Gastroesophageal sphincter (tissue), 4 donors: ENCODE measurements at regions not wholly inside any gene's neighbourhood (a gene's known extent, or its start where the extent isn't known, plus 50 kb on each side); places are given as distances from the start of the nearest gene placed in this dataset.

ENCODE experiments used
- ATAC-seq: fragments of 150-250 bp; one replicate; pipeline ENCODE4 v1.9.1; 2016; ENCODE audit warnings: mild to moderate bottlenecking, moderate library complexity
- H3K27ac ChIP-seq, 4 donors: fragments of 200-600 bp; sonication (generic) in 3 of 4; 1 replicate in 3 of 4; 2 replicates in 1 of 4; pipeline ENCODE4 v1.5.1; 2016 to 2019
- H3K27me3 ChIP-seq: fragments of 200-600 bp; sonication (generic); one replicate; pipeline ENCODE4 v1.5.1; 2019
- H3K36me3 ChIP-seq, 2 donors: fragments of 200-600 bp; sonication (generic); one replicate each; pipeline ENCODE4 v1.5.1; 2019; ENCODE audit warnings: control low read depth in 1 of 2
- H3K4me1 ChIP-seq, 3 donors: fragments of 200-600 bp; sonication (generic); 1 replicate in 2 of 3; 2 replicates in 1 of 3; pipeline ENCODE4 v1.5.1; 2016 to 2019; ENCODE audit warnings: control low read depth in 2 of 3
- H3K4me3 ChIP-seq, 2 donors: fragments of 200-600 bp; sonication (generic); one replicate each; pipeline ENCODE4 v1.5.1; 2019; ENCODE audit warnings: mild to moderate bottlenecking in 1 of 2, moderate library complexity in 1 of 2
- H3K9me3 ChIP-seq, 3 donors: fragments of 200-600 bp; sonication (generic); one replicate each; pipeline ENCODE4 v1.5.1; 2017 to 2019; ENCODE audit warnings: control low read depth in 2 of 3
- EP300 ChIP-seq: sonication (generic); formaldehyde crosslinking; IDR thresholded peaks from one replicate; pipeline ENCODE4 v1.6.1; 2017; ENCODE audit warnings: antibody characterized with exemption, mild to moderate bottlenecking
- POLR2A ChIP-seq, 2 donors: fragments of 450-650 bp; IDR thresholded peaks; one replicate each; pipeline ENCODE4 v1.6.1; 2017; ENCODE audit warnings: antibody characterized with exemption in 2 of 2, mild to moderate bottlenecking in 2 of 2, moderate library complexity in 1 of 2
- POLR2AphosphoS5 ChIP-seq: sonication (generic); formaldehyde crosslinking; IDR thresholded peaks from one replicate; pipeline ENCODE4 v1.6.1; 2017; ENCODE audit warnings: antibody characterized with exemption
- WGBS, 2 donors: methylation state at CpG; one replicate each; pipeline ENCODE4 v1.1.5; 2018; ENCODE audit warnings: low coverage in 1 of 2; 5-methylcytosine and 5-hydroxymethylcytosine counted together
- TF ChIP-seq, protein P1 (sequence below), 4 experiments: fragments of 200-600 bp in 2 of 4; fragments of 450-650 bp in 2 of 4; sonication (generic) in 1 of 4; IDR thresholded peaks; one replicate each; pipeline ENCODE4 v1.5.1; 2017 to 2019; ENCODE audit warnings: antibody characterized with exemption in 4 of 4, mild to moderate bottlenecking in 2 of 4, moderate library complexity in 2 of 4

DNA sequence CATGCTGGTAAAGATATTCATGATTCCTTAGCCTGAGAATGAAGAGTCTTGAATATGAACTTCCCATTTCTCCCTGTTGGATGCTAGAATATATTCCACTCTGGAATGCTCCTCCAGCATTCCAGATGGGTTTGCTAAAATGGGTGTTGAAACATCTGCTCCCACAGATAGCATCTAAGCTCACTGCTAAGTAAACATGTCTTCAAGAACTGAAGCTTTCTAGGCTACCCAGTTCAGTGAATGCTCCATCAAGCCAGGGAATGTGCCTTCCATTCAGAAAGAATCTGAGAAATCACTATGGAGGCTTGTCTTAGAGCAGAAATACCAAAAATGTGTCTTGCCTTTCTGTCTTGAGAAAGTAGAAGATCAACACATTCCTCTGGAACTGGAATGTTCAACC, 81.1 kb downstream of the TNFSF18 start:
- Histone ChIP-seq H3K4me1 (no peaks in the 10 kb centered on the region), H3K27me3 (no peaks in the 10 kb centered on the region), H3K36me3 (no peaks in the 10 kb centered on the region), H3K9me3 (no peaks in the 10 kb centered on the region), H3K4me3 (no peak overlapping the region), H3K27ac (no peak overlapping the region)
- peak; percentile 25 for ATAC-seq
- TF ChIP-seq POLR2A (IDR thresholded peaks at IDR 0.05) (no peak), POLR2AphosphoS5 (no peak), EP300 (no peak)

GRCh38 chr1:172970186-172970585, 80.6 kb downstream of the TNFSF18 start:
- Histone ChIP-seq H3K36me3 (no peaks in the 10 kb centered on the region), H3K27me3 (no peaks in the 10 kb centered on the region), H3K4me1 (no peaks in the 10 kb centered on the region), H3K27ac (no peak overlapping the region), H3K4me3 (no peak overlapping the region), H3K9me3 (no peaks in the 10 kb centered on the region)
- whole genome bisulfite sequencing, 2 donors, result 100% methylated on average over 1 of the region's 1 CpG; no CpG with 5 or more reads in 1 of the 2 donors
- no peak for ATAC-seq
- no peak for TF ChIP-seq POLR2AphosphoS5
- TF ChIP-seq POLR2A (IDR thresholded peaks at IDR 0.05), result no peak
- no peak for TF ChIP-seq EP300
- TF ChIP-seq, protein P1, sequence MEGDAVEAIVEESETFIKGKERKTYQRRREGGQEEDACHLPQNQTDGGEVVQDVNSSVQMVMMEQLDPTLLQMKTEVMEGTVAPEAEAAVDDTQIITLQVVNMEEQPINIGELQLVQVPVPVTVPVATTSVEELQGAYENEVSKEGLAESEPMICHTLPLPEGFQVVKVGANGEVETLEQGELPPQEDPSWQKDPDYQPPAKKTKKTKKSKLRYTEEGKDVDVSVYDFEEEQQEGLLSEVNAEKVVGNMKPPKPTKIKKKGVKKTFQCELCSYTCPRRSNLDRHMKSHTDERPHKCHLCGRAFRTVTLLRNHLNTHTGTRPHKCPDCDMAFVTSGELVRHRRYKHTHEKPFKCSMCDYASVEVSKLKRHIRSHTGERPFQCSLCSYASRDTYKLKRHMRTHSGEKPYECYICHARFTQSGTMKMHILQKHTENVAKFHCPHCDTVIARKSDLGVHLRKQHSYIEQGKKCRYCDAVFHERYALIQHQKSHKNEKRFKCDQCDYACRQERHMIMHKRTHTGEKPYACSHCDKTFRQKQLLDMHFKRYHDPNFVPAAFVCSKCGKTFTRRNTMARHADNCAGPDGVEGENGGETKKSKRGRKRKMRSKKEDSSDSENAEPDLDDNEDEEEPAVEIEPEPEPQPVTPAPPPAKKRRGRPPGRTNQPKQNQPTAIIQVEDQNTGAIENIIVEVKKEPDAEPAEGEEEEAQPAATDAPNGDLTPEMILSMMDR (IDR thresholded peaks at IDR 0.05), result no peak

GRCh38 chr1:172971241-172971640, 79.5 kb downstream of the TNFSF18 start:
- no peaks in the 10 kb centered on the region for H3K4me1 ChIP-seq
- H3K9me3 ChIP-seq, result no peaks in the 10 kb centered on the region
- ATAC-seq, result no peak
- H3K4me3 ChIP-seq, result no peak overlapping the region
- H3K27ac ChIP-seq, result no peak overlapping the region
- no peaks in the 10 kb centered on the region for H3K36me3 ChIP-seq
- 62 to 72% methylated on average over 3 to 4 of the region's 4 CpGs for WGBS, 2 donors
- H3K27me3 ChIP-seq, result no peaks in the 10 kb centered on the region
- TF ChIP-seq POLR2A (IDR thresholded peaks at IDR 0.05) (no peak), POLR2AphosphoS5 (no peak), EP300 (no peak)
- TF ChIP-seq, protein P1 (IDR thresholded peaks at IDR 0.05), result no peak

GRCh38 chr1:172972258-172972657, 78.5 kb downstream of the TNFSF18 start:
- Histone ChIP-seq H3K27ac (no peak overlapping the region), H3K36me3 (no peaks in the 10 kb centered on the region), H3K4me1 (no peaks in the 10 kb centered on the region), H3K27me3 (no peaks in the 10 kb centered on the region), H3K9me3 (no peaks in the 10 kb centered on the region), H3K4me3 (no peak overlapping the region)
- ATAC-seq, result no peak
- WGBS, 2 donors, result 86 to 100% methylated on average over 1 to 2 of the region's 2 CpGs
- TF ChIP-seq POLR2AphosphoS5, result no peak
- no peak for TF ChIP-seq POLR2A (IDR thresholded peaks at IDR 0.05)
- TF ChIP-seq EP300, result no peak
- TF ChIP-seq, protein P1 (IDR thresholded peaks at IDR 0.05), result no peak

DNA sequence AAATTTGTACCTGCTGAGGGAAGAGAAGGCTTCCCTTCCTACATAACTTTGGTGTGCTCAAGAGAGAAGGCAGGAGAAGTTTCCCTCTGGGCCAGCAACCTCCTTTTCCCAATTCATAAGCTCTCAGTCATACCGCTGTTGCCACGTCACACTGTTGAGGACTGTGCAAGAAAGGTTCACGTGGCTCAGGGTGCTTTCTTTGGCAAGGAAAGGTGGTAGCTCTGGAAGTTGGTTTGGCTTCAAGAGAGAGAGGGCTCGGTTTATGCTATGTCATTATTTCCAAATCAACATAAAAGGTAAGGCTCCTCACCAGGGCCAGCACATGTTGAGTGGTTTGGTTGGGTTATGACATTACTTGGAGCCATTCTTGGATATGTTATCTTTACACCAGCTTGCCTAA, 77.3 kb downstream of the TNFSF18 start:
- Histone ChIP-seq H3K27ac (no peak overlapping the region), H3K4me1 (no peaks in the 10 kb centered on the region), H3K4me3 (no peak overlapping the region), H3K9me3 (no peaks in the 10 kb centered on the region), H3K36me3 (no peaks in the 10 kb centered on the region), H3K27me3 (no peaks in the 10 kb centered on the region)
- WGBS, 2 donors, result 67 to 68% methylated on average over 3 to 4 of the region's 4 CpGs
- no peak for ATAC-seq
- no peak for TF ChIP-seq EP300
- no peak for TF ChIP-seq POLR2AphosphoS5
- TF ChIP-seq, protein P1 (IDR thresholded peaks at IDR 0.05), result no peak
- TF ChIP-seq POLR2A (IDR thresholded peaks at IDR 0.05), result no peak
